HepG2 (cell line): ENCODE measurements at regions not wholly inside any gene's neighbourhood (a gene's known extent, or its start where the extent isn't known, plus 50 kb on each side); places are given as distances from the start of the nearest gene placed in this dataset.

Experiments used
- ATAC-seq: fragments of 200-7000 bp; cut with Tn5 transposase; 3 replicates; pipeline ENCODE4 v1.9.1; 2020; ENCODE audit warnings: mild to moderate bottlenecking, moderate library complexity
- BruUV-seq: library from RNA; stranded (reverse); fragments of 400-500 nt; replicated peaks from 2 replicates; lab custom pipeline; 2021; lab: Mats Ljungman, UMichigan
- CTCF ChIA-PET: fragments of 300-600 bp; formaldehyde crosslinking; extraction: SDS; loops from one replicate; lab custom pipeline; 2021; ENCODE audit warnings: low total read pairs, inconsistent platforms, low intra/inter-chr PET ratio; lab: Yijun Ruan, JAX
- POLR2A ChIA-PET: fragments of 350-600 bp; sonication (Branson Sonifier 250); formaldehyde crosslinking; loops from one replicate; lab custom pipeline; 2020; ENCODE audit warnings: antibody characterized with exemption, inconsistent platforms; lab: Yijun Ruan, JAX
- DNase-seq: peaks from one replicate; pipeline ENCODE4 v3.0.0-alpha.2; 2015; ENCODE audit warnings: low spot score
- FAIRE-seq: peaks from 3 replicates; lab custom pipeline; 2011; peaks lifted over from hg19 to GRCh38; lab: Jason Lieb, UNC
- H2AFZ ChIP-seq: one replicate; pipeline ENCODE4 v1.6.1; 2011; ENCODE audit warnings: low read length, inconsistent platforms
- H3K27ac ChIP-seq: fragments of 300-600 bp; 3 replicates; pipeline ENCODE4 v1.8.0; 2011; ENCODE audit warnings: mixed run types, mild to moderate bottlenecking, mixed read lengths, low read length, inconsistent platforms; ENCODE audit not compliant: insufficient read depth; ENCODE audit errors: extremely low read length
- H3K27me3 ChIP-seq, 2 experiments: fragments of 200-600 bp in 1 of 2; 2 replicates in 1 of 2; 3 replicates in 1 of 2; pipeline versions ENCODE4 v1.6.0 to v1.8.0; 2011; ENCODE audit warnings: low read length in 2 of 2, mild to moderate bottlenecking in 2 of 2, moderate library complexity in 2 of 2, inconsistent platforms in 1 of 2; ENCODE audit not compliant: insufficient read depth in 2 of 2, control insufficient read depth in 1 of 2
- H3K36me3 ChIP-seq, 2 experiments: fragments of 200-600 bp in 1 of 2; replicated peaks in 1 of 2; 2 replicates in 1 of 2; 3 replicates in 1 of 2; pipeline versions ENCODE4 v1.5.1 to v1.8.0; 2011; ENCODE audit warnings: low read length in 2 of 2, inconsistent platforms in 1 of 2; ENCODE audit not compliant: insufficient read depth in 2 of 2, control insufficient read depth in 1 of 2
- H3K4me1 ChIP-seq: 2 replicates; pipeline ENCODE4 v1.5.1; 2012; ENCODE audit warnings: low read length, inconsistent platforms; ENCODE audit not compliant: insufficient read depth
- H3K4me2 ChIP-seq: 2 replicates; pipeline ENCODE4 v1.6.0; 2011; ENCODE audit warnings: low read depth, low read length, inconsistent platforms
- H3K4me3 ChIP-seq, 3 experiments: fragments of 200-600 bp in 1 of 3; sonication (generic), shearing (Covaris generic) in 1 of 3; replicated peaks in 1 of 3; 2 replicates each; pipeline ENCODE4 v1.5.1; 2011 to 2016; ENCODE audit warnings: low read length in 3 of 3, inconsistent platforms in 2 of 3, low read depth in 2 of 3, mild to moderate bottlenecking in 2 of 3, control low read depth in 1 of 3, mixed read lengths in 1 of 3; ENCODE audit not compliant: insufficient read depth in 1 of 3
- H3K79me2 ChIP-seq: one replicate; pipeline ENCODE4 v1.6.1; 2011; ENCODE audit warnings: low read length, inconsistent platforms; ENCODE audit not compliant: insufficient read depth
- H3K9ac ChIP-seq: 2 replicates; pipeline ENCODE4 v1.6.0; 2011; ENCODE audit warnings: mild to moderate bottlenecking, low read depth, low read length, inconsistent platforms; ENCODE audit not compliant: insufficient read depth
- H3K9me3 ChIP-seq: 2 replicates; pipeline ENCODE4 v1.5.1; 2012; ENCODE audit warnings: mild to moderate bottlenecking, low read length
- H4K20me1 ChIP-seq: 2 replicates; pipeline ENCODE4 v1.6.0; 2011; ENCODE audit warnings: inconsistent platforms, mild to moderate bottlenecking, low read length, moderate library complexity; ENCODE audit not compliant: insufficient read depth
- CBX5 ChIP-seq: sonication (generic); formaldehyde crosslinking; IDR thresholded peaks from 2 replicates; pipeline ENCODE4 v1.4.0; 2020; ENCODE audit warnings: missing genetic modification reagents, borderline replicate concordance
- FUBP1 ChIP-seq: sonication (generic); formaldehyde crosslinking; IDR thresholded peaks from 2 replicates; pipeline ENCODE4 v1.5.1; 2020; ENCODE audit warnings: missing genetic modification reagents, mild to moderate bottlenecking, borderline replicate concordance
- MAFF ChIP-seq: IDR thresholded peaks from 2 replicates; pipeline ENCODE4 v1.6.1; 2011; ENCODE audit warnings: low read depth, low read length, improper control_type of control experiment
- MAFK ChIP-seq, 2 experiments: IDR thresholded peaks in 1 of 2; conservative IDR thresholded peaks in 1 of 2; 2 replicates each; pipeline ENCODE4 v1.6.1; 2011; ENCODE audit warnings: improper control_type of control experiment in 2 of 2, low read length in 2 of 2
- PAWR ChIP-seq: sonication (generic); formaldehyde crosslinking; IDR thresholded peaks from 2 replicates; pipeline ENCODE4 v1.4.0; 2020; ENCODE audit warnings: missing genetic modification reagents, mild to moderate bottlenecking, borderline replicate concordance
- TEAD3 ChIP-seq: optimal IDR thresholded peaks from 2 replicates; pipeline ENCODE3; 2016; ENCODE audit warnings: borderline replicate concordance
- WGBS: methylation state at CpG from one replicate; pipeline ENCODE4 v1.1.6; 2017; ENCODE audit warnings: low lambda C conversion rate; 5-methylcytosine and 5-hydroxymethylcytosine counted together
- in situ Hi-C: cut with HindIII; loops from 2 replicates; pipeline ENCODE4 v1.10.0; 2017; ENCODE audit warnings: low pct_unique_long_range_greater_than_20kb; ENCODE audit not compliant: extremely low pct_ligation_motif_present
- intact Hi-C: fragments of 100-400 bp; cut with micrococcal nuclease; formaldehyde crosslinking; loops from one replicate; pipeline ENCODE4 v1.10.0; 2022; ENCODE audit not compliant: unreplicated experiment

GRCh38 chr10:92792661-92793060 lies 55.7 kb upstream of the EXOC6 start:
- ChIA-PET CTCF (no interaction called here), POLR2A (no interaction called here)
- no peak for ATAC-seq
- WGBS = 19% methylated on average over 1 of the region's 1 CpG
- H3K4me1 ChIP-seq = peaks cover 11% of the 10 kb centered on the region
- H3K4me3 ChIP-seq = no peak overlapping the region
- TF ChIP-seq MAFK (conservative IDR thresholded peaks at IDR 0.05 in 1 of 2, IDR thresholded peaks at IDR 0.05 in 1 of 2; ENCODE audit: low read length in 2 of 2) (peak; percentile 20 to 63; a peak in 2 of 4 replicates), FUBP1 (no peak), MAFF (peak; percentile 42; the same call in 1 of the 2 replicates), TEAD3 (CRISPR knock-in tag) (no peak), PAWR (no peak), CBX5 (CRISPR knock-in tag) (no peak)
- in situ Hi-C loops = no loop called here
- no TSS peak for BruUV-seq
- no peak overlapping the region for H3K27ac ChIP-seq
- H3K9ac ChIP-seq = no peak overlapping the region
- peaks cover 0 to 10% of the 10 kb centered on the region in 2 experiments; a peak in 1 of 5 replicates for H3K27me3 ChIP-seq
- H4K20me1 ChIP-seq = no peaks in the 10 kb centered on the region
- H3K36me3 ChIP-seq = no peaks in the 10 kb centered on the region
- intact Hi-C loops = no loop called here
- H3K9me3 ChIP-seq = no peaks in the 10 kb centered on the region
- no peak overlapping the region for H3K4me2 ChIP-seq
- no peaks in the 10 kb centered on the region for H3K79me2 ChIP-seq
- no peak for DNase-seq
- no peak for FAIRE-seq
- no peak overlapping the region for H2AFZ ChIP-seq
